DOHH2 (cell line): ENCODE measurements at regions not wholly inside any gene's neighbourhood (a gene's known extent, or its start where the extent isn't known, plus 50 kb on each side); places are given as distances from the start of the nearest gene placed in this dataset.

Experiments used
- H3F3A ChIP-seq: fragments of 200-600 bp; sonication (generic), shearing (Covaris generic); 2 replicates; pipeline ENCODE4 v1.6.0; 2016; ENCODE audit warnings: antibody characterized with exemption, mild to moderate bottlenecking; ENCODE audit not compliant: control insufficient read depth, insufficient read depth
- H3K27ac ChIP-seq: fragments of 200-600 bp; sonication (generic); 2 replicates; pipeline ENCODE4 v1.5.1; 2014; ENCODE audit warnings: low read depth, mild to moderate bottlenecking, low read length, moderate library complexity
- H3K27me3 ChIP-seq: fragments of 200-600 bp; sonication (generic); 2 replicates; pipeline ENCODE4 v1.6.1; 2014; ENCODE audit warnings: mild to moderate bottlenecking, low read length, mixed read lengths; ENCODE audit not compliant: control insufficient read depth
- H3K36me3 ChIP-seq: fragments of 200-600 bp; sonication (generic); 2 replicates; pipeline ENCODE4 v1.6.1; 2014; ENCODE audit warnings: mild to moderate bottlenecking, low read length, moderate library complexity, mixed read lengths; ENCODE audit not compliant: control insufficient read depth
- H3K4me1 ChIP-seq: fragments of 200-600 bp; sonication (generic); 2 replicates; pipeline ENCODE4 v1.6.1; 2014; ENCODE audit warnings: mild to moderate bottlenecking, low read length, mixed read lengths; ENCODE audit not compliant: control insufficient read depth
- H3K4me2 ChIP-seq: fragments of 200-600 bp; sonication (generic); 2 replicates; pipeline ENCODE4 v1.6.0; 2014; ENCODE audit warnings: mild to moderate bottlenecking, low read length, moderate library complexity
- H3K4me3 ChIP-seq: fragments of 200-600 bp; sonication (generic); 2 replicates; pipeline ENCODE4 v1.5.1; 2014; ENCODE audit warnings: mild to moderate bottlenecking, low read length, mixed read lengths
- H3K79me2 ChIP-seq: fragments of 200-600 bp; sonication (generic); 2 replicates; pipeline ENCODE4 v1.6.1; 2014; ENCODE audit warnings: mild to moderate bottlenecking, low read length, mixed read lengths; ENCODE audit not compliant: control insufficient read depth
- H3K9me2 ChIP-seq: fragments of 200-600 bp; sonication (generic); replicated peaks from 2 replicates; pipeline ENCODE4 v1.6.1; 2014; ENCODE audit warnings: mild to moderate bottlenecking, low read length, mixed read lengths; ENCODE audit not compliant: control insufficient read depth
- H3K9me3 ChIP-seq: fragments of 200-600 bp; sonication (generic); 2 replicates; pipeline ENCODE4 v1.6.1; 2014; ENCODE audit warnings: antibody characterized with exemption, low read length, mixed read lengths; ENCODE audit not compliant: control insufficient read depth, insufficient read depth
- H4K20me1 ChIP-seq: fragments of 200-600 bp; sonication (generic); 2 replicates; pipeline ENCODE4 v1.6.0; 2014; ENCODE audit warnings: low read depth, mild to moderate bottlenecking, antibody characterized with exemption, low read length, moderate library complexity; ENCODE audit not compliant: control insufficient read depth, insufficient read depth
- CTCF ChIP-seq: fragments of 200-600 bp; sonication (generic); IDR thresholded peaks from one replicate; pipeline ENCODE4 v1.5.1; 2014; ENCODE audit warnings: antibody characterized with exemption, mild to moderate bottlenecking, low read depth, low read length; ENCODE audit not compliant: poor library complexity, severe bottlenecking
- EZH2phosphoT487 ChIP-seq: fragments of 200-600 bp; sonication (generic); IDR thresholded peaks from 2 replicates; pipeline ENCODE4 v1.6.1; 2017; ENCODE audit warnings: borderline replicate concordance, mild to moderate bottlenecking, antibody characterized with exemption, low read length, moderate library complexity, mixed read lengths

- Histone ChIP-seq H3K36me3 (no peaks in the 10 kb centered on the region), H3K27ac (no peak overlapping the region), H3K9me2 (no peaks in the 10 kb centered on the region), H3K79me2 (no peaks in the 10 kb centered on the region), H3K4me1 (no peaks in the 10 kb centered on the region), H3K9me3 (no peaks in the 10 kb centered on the region), H3K4me3 (no peak overlapping the region), H3F3A (no peaks in the 10 kb centered on the region), H3K4me2 (no peak overlapping the region), H4K20me1 (no peaks in the 10 kb centered on the region), H3K27me3 (no peaks in the 10 kb centered on the region; the same call in 1 of the 2 replicates)
- TF ChIP-seq CTCF (no peak), EZH2phosphoT487 (no peak)
These were observed 161.5 kb upstream of the FAM13C start for GRCh38 chr10:59523851-59524250.

DNA sequence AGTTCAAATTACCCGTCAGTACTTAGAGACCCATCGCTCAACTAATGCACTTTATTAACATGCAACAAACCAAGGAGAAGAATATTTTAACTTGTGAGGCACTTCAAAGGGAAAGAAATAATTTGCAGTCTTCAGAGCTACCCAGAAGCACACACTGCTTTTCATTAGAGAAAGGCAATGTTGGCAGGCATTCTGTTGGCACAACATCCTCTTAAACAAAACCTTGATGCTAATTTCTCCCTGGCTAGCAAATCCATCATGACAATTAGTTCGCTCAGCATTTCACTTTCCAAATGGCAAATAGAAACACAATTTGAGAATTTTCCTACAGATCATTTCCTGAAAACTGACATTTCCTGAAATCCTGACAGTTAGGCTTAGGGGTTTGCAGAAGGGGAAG lies 155.6 kb upstream of the FAM13C start:
- TF ChIP-seq EZH2phosphoT487 (no peak), CTCF (no peak)
- H3K4me1 ChIP-seq, result no peaks in the 10 kb centered on the region

GRCh38 chr10:59517341-59517899 lies 155.1 kb upstream of the FAM13C start:
- Histone ChIP-seq H3K36me3 (no peaks in the 10 kb centered on the region), H3K4me1 (no peaks in the 10 kb centered on the region), H3K9me2 (no peaks in the 10 kb centered on the region), H3K27me3 (0 out of 2 replicates have a peak, but pooled peaks cover 2% of the 10 kb centered on the region), H3F3A (no peaks in the 10 kb centered on the region), H3K27ac (no peak overlapping the region), H3K4me3 (no peak overlapping the region), H3K4me2 (no peak overlapping the region), H4K20me1 (no peaks in the 10 kb centered on the region), H3K9me3 (no peaks in the 10 kb centered on the region), H3K79me2 (no peaks in the 10 kb centered on the region)
- TF ChIP-seq EZH2phosphoT487 (no peak), CTCF (no peak)

More for the DNA sequence above, 155.6 kb upstream of the FAM13C start:
- Histone ChIP-seq H3K9me2 (no peaks in the 10 kb centered on the region), H3K4me2 (no peak overlapping the region), H3F3A (no peaks in the 10 kb centered on the region), H3K9me3 (no peaks in the 10 kb centered on the region), H3K36me3 (no peaks in the 10 kb centered on the region), H3K79me2 (no peaks in the 10 kb centered on the region), H3K27ac (no peak overlapping the region), H3K27me3 (0 out of 2 replicates have a peak, but pooled peaks cover 2% of the 10 kb centered on the region), H3K4me3 (no peak overlapping the region), H4K20me1 (no peaks in the 10 kb centered on the region)
